Amniotic stem cell (primary cell): ENCODE measurements at regions not wholly inside any gene's neighbourhood (a gene's known extent, or its start where the extent isn't known, plus 50 kb on each side); places are given as distances from the start of the nearest gene placed in this dataset.

ENCODE experiments used
- DNase-seq: peaks from one replicate; lab custom pipeline; 2025; lab: John Stamatoyannopoulos, UW

DNA sequence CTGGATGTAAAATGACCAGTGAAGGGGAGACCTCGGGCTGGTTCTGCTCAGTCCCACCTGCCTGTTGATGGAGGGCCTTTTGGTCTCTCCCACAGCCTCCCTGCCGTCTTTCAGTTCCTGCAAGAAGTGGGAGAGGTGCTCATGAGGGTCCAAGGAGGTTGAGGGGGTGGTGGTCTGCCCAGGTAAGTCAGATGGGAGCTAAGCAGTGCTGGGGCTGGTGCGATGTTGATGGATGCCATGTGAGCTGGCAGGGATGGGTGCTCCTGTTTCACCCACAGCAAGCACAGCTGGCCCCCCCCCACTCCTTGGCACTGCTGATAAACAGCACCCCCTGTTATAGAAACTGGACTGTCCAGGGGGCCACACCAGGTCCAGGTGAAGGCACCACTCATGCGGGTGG lies 145.6 kb downstream of the NSG2 start:
- DNase-seq: no peak

DNA sequence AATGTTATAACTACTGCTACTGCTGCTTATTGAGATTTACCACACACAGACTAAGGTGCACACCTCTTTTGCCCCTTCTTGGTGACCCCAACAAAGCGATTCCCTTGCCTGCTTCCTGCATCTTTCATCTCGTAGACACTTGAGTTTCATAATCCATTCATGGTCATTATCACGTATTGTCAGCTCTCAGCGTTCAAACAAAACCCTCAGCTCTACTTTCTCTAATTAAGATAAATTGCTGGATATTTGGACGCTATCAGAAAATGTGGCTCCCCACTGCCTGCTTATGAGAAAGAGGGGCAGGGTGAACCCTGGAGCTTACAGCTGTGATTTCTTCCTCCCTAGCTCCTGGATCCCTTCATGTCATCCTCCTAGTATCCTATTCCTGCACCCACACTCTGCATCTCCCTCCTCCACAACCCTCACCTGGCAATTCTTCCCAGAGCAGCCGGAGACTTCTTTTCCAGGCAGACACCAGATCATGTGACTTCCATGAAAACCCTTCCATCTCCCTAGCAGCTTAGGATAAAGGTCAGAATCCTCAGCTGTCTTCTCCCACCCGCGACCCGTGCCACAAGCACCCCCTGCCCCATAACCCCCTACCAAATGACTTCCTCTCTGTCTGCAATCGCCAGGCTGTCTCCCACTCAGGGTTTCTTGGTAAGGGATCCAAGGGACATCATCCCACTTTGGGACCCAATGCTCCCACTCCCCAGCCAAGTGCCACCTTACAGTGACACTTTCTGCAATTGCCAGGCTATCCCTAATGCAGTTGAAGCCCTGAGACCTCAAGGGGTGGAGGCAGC lies 146.5 kb downstream of the NSG2 start:
- no peak for DNase-seq

DNA sequence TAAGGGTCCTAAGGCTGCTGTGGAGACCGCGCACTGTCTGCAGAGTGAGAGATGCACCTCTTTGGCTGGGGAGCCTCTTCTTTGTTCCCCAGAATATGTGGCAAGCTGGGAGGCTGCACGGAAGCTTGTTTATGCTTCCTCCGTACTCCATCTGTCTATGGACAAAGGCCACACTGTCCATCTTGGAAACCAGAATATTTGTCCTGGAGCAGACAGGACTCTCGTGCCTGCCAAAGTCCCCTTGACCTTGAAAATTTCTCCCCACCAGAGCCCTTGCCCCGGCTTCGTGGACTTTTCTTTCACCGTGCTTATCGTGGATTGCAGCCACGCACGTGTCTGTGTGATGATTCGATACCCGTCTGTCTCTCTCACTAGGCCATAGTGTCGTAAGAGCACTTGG lies 147.4 kb downstream of the NSG2 start:
- no peak for DNase-seq

DNA sequence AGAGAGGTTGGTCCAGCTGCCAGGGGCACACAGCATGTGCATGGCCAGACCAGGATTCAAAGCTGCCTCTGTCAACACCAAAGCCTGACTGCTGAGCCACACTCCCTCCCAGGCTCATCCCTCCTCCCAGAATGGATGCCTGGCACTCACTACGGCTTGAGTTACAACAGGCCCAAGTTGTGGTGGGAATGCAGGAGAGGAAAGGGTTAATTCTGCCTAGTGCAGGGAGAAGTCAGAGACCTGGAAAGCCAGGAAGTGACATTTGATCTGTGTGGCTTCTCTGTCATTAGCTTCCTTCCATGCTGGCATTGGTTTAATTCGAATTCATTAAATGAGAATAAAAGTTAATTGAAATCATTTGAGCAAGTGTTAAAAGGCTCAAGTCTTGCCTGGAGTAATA lies 150.0 kb downstream of the NSG2 start:
- DNase-seq: no peak

DNA sequence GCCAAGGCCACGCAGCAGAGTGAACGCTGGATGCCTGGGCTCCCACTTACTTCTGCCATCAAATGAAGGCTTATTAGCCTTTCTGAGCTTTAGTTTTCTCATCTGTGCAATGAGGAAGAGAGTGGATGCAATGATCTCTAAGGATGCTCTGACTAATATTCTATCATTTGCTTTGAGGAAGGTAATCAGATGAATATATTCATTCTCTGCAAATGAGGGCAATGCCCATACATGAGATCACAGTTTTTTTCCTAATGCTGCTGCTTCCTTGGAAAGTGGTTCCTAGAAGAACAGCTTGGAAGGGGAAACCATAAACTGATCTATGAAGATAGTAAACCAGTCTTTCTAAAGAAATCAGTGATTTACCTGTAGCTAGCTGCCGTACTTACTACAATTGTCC lies 152.4 kb downstream of the NSG2 start:
- no peak for DNase-seq

DNA sequence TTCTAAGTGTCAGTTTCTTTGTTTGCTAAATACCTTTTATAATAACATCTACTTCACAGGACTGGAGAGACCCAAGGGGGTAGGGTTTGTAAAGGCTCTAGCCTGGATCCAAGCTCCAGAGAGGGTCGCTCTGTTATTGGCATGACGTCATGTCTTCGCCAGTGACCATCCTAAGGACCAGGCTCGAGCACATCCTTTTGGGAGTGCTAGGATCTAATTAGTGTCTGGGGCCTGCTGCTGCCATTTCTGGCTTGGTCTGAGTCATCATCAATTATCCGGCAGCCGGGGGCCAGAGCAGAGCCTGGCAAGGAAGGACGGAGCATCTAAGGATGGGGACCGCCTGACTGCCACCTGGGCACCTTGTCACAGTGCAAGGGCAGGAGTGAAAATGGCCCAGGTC lies 153.0 kb downstream of the NSG2 start:
- DNase-seq: no peak

DNA sequence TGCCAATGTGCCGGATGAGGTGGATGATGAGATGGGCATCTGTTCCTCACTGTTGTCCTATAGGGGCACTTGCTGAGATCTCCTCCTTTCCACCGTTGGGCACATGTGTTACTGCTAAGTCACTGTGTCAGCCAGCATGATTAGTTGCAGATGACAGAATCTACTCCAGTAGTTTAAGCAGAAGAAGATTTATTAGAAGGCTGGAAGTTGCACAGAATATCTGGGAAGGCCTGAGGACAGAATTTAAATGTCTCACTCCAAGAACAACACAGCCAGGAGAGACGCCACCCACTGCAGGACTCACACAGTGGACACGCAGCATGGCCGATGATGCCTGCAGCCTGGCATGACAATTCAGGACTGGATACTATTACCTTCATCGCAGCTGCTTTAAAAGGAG lies 157.5 kb downstream of the NSG2 start:
- DNase-seq: no peak

DNA sequence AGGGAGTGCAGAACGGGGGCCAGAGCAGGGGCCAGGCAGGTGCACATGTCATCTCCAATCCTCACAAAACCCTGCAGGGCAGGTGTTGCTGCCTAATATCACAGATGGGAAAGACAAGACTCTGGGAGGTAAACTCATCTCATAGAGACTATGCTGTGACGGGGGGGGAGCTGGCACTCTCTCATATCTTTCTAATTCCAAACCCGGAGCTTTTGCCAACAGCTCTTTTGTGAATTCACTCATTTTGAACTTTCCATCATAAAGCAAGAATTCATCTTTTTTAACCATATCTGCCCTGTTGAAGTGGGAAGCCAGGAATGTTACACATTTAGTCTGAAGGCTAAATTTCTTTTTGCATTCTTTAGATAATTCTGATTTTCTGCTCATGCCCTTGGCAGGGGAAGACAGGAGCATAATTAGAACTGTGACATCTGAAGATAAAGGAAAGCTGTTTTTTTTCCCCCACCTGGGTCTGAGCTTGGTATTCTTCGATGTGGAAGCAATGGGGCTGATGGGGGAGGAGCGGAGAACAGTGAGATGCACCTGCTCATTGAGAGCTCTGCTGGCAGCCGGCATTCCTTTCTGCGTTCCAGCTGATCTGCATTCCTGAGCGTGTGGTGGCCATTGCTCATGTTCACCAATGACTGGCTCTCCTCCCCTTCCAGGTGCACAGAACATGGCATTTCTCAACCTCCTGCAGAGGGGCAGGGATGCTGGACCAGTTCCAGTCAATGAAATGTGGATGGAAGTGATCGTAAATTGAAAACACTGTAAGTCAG lies 159.2 kb downstream of the NSG2 start:
- no peak for DNase-seq

DNA sequence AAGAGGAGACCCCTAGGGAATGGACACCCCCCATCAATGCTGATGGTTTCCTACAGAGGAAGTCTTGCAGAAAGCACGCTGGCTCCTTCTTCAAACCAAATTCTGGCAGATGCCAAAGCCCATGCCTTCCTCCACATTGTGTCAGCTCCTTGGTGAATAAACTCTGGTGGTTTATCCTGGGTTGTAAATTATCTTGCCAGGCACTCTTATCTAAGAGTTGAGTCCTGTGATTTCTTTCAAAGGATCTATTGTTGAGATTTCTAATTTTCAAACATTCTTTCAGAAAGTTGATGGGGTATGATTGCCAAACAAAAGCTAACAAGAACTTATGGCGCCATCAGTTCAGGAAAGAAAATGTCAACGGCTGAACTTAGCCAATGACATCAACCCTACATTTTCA lies 160.4 kb downstream of the NSG2 start:
- DNase-seq: no peak

DNA sequence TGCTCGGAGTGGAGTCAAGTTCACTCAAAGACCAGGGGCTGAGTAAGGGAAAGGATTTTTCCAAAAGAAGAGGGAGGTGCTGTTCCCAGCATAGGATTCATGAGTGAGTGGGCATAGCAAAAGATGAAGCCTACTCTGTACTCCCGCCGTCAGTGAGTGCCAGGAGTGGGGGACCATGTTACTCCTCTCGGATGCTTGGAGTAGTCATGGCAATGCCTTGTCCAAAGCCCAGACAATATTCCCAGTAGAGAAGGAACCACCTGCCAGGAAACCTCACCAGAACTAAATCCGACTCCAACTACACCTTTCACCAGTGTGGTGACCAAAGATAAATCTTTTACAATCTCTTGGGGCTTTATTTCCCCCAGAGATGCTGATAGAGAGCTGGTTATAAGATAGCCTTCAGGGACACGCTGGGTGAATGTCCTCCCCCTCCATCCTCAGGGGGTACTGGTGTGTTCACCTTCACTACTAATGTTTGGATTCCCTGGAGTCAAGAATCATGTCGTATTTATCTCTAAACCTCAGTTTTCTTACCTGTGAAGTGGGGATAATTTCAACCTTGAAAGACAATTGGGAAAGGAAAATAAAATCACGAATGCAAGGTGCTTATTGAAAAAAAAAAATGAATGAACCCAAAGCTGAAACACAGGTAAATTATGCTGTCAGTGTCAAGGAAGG lies 165.2 kb downstream of the NSG2 start:
- DNase-seq: no peak

DNA sequence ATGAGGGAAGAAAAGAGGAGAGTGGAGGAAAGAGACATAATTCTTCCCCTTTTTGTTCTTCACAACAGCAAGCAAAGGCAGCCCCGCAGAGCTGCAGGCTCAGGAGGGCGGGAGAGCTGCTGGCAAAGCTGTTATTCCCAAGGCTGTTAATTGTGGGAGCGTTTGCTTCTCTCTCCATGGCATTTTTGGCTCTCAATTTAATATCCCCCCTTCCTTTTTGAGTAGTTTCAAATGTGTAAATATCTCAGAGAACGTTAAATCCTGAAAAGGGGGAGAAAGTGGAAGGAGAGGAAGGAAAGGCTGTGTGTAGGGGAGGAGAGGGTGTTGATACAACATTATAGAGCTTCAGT lies 165.7 kb downstream of the NSG2 start:
- DNase-seq: no peak

DNA sequence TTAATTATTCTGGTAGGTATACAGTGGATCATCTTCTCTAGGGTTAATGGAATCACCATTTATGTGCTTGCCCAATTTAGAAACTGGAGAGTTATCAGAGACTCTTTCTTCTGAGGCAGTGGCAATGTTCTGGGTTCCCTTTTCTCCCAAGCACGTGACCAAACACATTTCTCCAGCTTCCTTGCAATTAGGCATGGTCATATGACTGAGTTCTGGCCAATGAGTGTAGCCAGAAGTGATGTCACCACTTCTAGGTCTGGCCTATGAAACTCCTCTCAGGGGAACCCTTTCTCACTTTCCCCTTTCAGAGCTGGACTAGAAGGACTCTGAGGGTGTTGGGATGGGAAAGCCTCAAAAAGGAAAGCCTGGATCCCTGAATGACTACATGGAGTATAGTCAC lies 172.0 kb downstream of the NSG2 start:
- DNase-seq: no peak

DNA sequence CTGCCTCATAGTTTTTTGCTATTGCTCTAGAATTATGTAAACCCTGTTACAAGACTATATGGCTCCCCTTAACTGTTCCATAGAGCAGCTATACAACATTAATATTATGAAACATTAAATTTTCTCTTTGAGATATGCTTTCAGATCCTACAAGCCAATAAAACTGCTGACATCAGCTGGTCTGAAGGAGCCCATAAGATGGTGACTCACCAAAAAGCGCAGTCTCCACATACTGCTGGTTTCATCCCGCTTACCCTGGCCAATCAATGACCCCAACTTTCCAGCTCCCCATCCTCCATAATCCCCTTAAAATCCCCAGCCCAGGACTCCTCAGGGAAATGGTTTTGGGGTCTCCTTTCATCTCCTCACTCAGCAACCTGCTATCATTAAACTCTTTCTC lies 172.7 kb downstream of the NSG2 start:
- DNase-seq: no peak

DNA sequence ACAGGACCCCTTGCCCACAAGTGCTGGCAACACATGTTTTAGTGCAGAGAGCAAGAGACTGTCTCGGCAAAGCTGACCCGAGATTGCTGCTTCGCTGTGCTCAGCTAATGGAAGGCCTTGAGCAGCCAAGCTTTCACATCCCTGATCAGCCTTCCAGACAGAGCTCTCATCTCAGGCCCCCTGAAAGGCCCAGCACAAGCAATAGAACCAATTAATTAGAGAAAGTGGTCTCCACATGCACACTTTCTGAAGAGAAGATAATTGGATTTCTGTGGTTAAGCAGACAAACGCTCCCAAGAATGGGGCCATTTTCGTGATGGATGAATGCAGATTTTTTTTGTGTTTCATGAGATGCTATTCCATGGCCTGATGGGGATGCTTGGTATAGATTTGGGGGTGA lies 174.9 kb downstream of the NSG2 start:
- DNase-seq: no peak

DNA sequence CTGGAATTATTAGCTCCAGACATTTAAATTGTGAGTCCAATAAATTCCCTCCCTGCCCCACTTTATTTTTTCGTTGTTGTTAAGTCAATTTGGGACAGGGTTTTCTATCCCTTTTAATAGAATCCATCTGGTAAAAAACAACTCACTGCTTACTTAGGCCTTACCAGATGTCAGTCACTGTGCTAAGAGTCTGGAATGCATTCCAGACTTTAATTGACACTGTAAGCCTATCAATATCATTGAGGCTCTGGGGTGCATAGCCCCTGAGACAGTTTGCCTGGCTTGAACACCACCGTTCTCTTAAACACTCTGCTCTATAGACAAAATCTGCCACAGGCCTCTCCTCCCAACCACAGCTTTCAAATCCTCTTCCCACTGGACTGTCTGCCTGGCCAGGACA lies 175.9 kb downstream of the NSG2 start:
- no peak for DNase-seq

DNA sequence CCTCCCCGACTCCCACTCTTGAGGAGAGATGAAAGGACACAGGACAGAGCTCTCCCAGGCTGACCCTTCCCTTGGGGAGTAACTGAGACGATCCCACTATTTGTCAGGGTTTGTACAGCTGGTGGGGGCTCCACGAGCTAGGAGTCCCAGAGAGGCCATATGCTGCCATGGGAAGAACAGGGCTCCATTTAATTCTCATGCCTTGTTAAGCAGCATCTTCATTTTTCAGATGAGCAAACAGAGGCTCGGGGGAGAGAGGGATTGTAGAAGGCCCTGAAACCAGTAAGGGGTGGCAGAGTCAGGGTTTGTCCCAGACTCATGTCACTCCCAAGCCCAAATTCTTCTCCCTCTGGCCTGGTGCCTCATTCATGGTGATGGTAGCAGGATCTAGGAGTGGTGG lies 176.4 kb downstream of the NSG2 start:
- no peak for DNase-seq

DNA sequence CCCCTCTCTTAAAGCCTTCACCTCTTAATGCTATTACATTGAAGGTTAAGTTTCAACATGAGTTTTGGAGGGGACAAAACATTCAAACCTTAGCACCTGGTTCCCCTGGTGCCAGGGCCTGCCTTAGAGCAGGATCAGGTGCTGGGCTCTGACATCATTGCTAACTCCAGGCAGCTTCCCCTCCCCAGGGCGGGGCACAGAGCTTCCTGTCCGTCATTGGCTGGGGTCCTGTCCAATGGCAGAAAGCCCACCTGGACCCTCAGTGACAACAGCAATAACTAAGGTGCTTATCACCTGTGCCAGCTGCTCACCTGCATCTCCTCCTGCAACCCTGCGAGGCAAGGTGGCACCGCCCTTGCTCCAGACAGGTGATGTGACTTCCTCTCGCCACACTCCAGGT lies 177.4 kb downstream of the NSG2 start:
- no peak for DNase-seq

DNA sequence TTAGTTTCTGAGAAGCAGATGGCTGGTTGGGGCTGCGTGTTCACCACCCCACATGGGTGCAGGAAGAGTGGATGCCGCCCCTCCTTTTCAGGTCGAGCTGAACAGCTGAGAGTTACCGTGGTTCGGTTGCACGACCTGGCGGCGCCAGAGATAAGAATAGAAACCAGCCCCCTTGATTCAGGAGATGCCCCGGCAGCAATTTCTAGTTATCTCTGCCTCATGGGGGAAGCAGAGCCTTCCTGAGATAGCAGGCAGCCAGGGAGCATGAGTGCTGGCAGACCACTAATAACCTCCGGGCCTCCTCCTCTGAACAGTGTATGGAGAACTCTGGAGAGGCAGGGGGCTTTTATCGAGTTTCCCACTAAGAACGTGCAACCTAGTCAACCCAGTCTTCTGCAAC lies 177.8 kb downstream of the NSG2 start:
- DNase-seq: no peak

DNA sequence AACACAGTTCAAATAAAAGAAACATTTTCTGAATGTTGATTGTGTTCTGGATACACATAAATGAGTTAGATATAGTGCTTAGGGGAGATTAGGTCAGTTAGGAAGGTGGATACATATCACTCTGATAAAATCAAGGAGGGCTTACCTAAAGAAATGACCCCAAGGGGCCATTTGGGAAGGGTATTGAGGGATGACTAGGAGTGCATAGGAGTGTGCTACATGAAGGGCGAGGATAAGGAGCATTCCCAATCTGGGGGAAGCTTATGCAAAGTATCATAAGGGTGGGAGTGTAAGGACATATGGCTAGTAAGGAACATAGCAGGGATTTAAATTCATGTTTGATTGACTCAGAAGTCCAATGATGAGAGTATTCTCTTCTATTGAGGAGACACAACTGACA lies 183.6 kb downstream of the NSG2 start:
- DNase-seq: no peak

DNA sequence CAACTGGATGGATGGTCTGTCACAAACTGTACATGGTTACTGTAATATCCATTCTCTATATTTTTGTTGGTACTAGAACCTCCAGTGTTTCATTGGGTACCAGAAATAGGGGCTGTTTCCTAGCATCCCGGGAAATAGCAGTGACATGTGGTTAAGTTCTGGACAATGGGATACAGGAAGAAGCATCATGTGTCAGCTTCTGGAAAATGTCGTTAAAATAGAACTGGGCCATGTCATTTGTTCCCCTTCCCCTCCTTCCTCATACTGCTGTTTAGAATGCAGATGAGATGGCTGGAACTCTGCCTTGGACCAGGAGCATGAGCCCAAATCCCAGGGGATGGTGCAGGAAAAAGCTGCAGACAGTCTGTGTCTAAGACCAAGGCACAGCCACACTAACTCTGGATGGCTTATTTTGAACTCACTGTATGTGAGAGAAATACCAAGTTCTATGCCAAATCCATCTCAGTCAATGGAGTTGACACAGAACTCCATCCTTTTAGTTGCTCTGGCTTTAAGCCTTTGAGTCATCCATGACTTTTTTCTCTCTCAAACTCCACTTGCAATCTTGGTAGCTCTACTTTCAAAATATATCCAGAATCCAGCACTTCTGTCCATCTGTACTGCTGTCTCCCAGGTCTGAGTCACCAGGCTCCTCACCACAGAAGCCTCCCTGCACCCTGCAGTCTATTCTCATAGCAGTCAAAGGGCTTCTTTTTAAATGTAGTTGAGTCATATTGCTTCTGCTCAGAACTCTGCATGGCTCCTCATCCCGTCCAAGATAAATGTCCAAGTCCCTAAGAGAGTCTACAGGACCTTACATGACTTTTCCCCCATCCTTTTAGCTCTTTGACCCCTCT lies 184.2 kb downstream of the NSG2 start:
- no peak for DNase-seq

DNA sequence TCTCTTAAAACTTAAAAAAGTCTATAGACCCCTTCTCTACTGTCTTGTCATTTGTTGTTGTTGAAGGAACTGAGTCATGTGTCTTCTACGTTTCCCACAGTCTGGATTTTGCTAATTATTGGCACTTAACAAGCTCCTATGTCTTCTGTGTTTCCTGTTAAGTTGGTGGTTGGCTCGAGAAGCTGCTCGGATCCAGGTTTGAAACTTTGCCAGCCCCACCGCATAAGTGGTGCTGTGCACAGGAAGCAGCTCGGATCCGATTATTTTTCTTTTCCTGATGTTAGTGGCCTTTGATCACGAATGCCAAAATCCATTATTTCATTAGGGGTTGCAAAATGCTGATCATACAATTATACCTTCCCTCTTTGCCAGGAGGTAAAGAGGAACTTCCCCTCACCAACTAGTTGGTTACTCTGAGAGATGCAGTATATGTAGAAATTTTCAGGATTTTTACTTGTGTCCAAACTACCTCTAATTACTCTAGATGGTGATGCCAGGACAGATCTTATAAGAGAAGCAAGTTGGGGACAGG lies 186.5 kb downstream of the NSG2 start:
- no peak for DNase-seq

DNA sequence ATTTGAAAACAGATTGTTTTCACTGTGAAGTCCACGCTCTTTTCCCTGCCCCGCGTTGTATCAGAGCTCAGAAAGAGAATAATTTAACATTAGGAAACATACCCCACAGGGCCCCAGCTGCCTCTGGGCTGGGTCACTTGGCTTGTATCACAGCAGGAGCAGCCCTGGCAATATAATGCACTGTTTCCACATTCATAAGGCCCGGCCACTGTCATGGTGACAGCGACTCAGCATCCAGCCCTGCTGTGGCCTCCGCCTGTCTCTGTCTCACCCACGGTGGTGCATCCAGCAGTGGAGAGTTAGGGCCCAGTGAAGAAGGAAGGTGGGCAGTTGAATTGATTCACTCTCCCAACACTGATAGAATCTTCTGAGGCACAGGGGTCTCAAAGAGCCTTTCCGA lies 188.9 kb downstream of the NSG2 start:
- DNase-seq: no peak
